SU-DHL-6 (cell line): ENCODE measurements at regions not wholly inside any gene's neighbourhood (a gene's known extent, or its start where the extent isn't known, plus 50 kb on each side); places are given as distances from the start of the nearest gene placed in this dataset.

Source experiments
- H2AFZ ChIP-seq: fragments of 200-600 bp; sonication (generic); 2 replicates; pipeline ENCODE4 v1.6.1; 2014; ENCODE audit warnings: low read depth, mild to moderate bottlenecking, moderate library complexity, mixed read lengths, antibody characterized with exemption, low read length; ENCODE audit not compliant: severe bottlenecking
- H3F3A ChIP-seq: fragments of 200-600 bp; shearing (Covaris generic); 2 replicates; pipeline ENCODE4 v1.6.0; 2016; ENCODE audit warnings: antibody characterized with exemption, mild to moderate bottlenecking; ENCODE audit not compliant: insufficient read depth
- H3K27ac ChIP-seq: fragments of 200-600 bp; sonication (generic); 2 replicates; pipeline ENCODE4 v1.5.1; 2016; ENCODE audit warnings: low read depth, mild to moderate bottlenecking, low read length, moderate library complexity, mixed read lengths
- H3K27me3 ChIP-seq: fragments of 200-600 bp; sonication (generic), shearing (Covaris generic); 2 replicates; pipeline ENCODE4 v1.6.0; 2014; ENCODE audit warnings: mild to moderate bottlenecking, low read length
- H3K36me3 ChIP-seq: fragments of 200-600 bp; sonication (generic); 2 replicates; pipeline ENCODE4 v1.6.1; 2014; ENCODE audit warnings: mild to moderate bottlenecking, low read length, mixed read lengths
- H3K4me2 ChIP-seq: fragments of 300-600, 200-600 bp; shearing (Covaris generic), sonication (generic); 2 replicates; pipeline ENCODE4 v1.6.0; 2014; ENCODE audit warnings: low read length, low read depth, mild to moderate bottlenecking; ENCODE audit not compliant: poor library complexity, severe bottlenecking
- H3K4me3 ChIP-seq: fragments of 200-600 bp; sonication (generic); 2 replicates; pipeline ENCODE4 v1.5.1; 2014; ENCODE audit warnings: antibody characterized with exemption, low read length, mild to moderate bottlenecking, mixed read lengths; ENCODE audit not compliant: insufficient read depth, poor library complexity, severe bottlenecking
- H3K79me2 ChIP-seq: fragments of 200-600 bp; sonication (generic); 2 replicates; pipeline ENCODE4 v1.6.1; 2014; ENCODE audit warnings: mild to moderate bottlenecking, low read length, moderate library complexity; ENCODE audit not compliant: insufficient read depth
- H3K9ac ChIP-seq: fragments of 200-600 bp; sonication (generic); 2 replicates; pipeline ENCODE4 v1.7.0; 2014; ENCODE audit warnings: mild to moderate bottlenecking, low read length
- H3K9me2 ChIP-seq: fragments of 200-600 bp; sonication (generic); replicated peaks from 2 replicates; pipeline ENCODE4 v1.6.1; 2014; ENCODE audit warnings: low read length; ENCODE audit not compliant: insufficient read depth
- H3K9me3 ChIP-seq: fragments of 200-600 bp; sonication (generic); 2 replicates; pipeline ENCODE4 v1.6.1; 2014; ENCODE audit warnings: low read length, mixed read lengths; ENCODE audit not compliant: insufficient read depth
- H4K20me1 ChIP-seq: fragments of 200-600 bp; sonication (generic); 2 replicates; pipeline ENCODE4 v1.6.1; 2014; ENCODE audit warnings: low read depth, mild to moderate bottlenecking, antibody characterized with exemption, low read length, moderate library complexity, mixed read lengths
- CTCF ChIP-seq: fragments of 200-600 bp; sonication (generic); IDR thresholded peaks from one replicate; pipeline ENCODE4 v1.5.1; 2017; ENCODE audit warnings: antibody characterized with exemption, mild to moderate bottlenecking, low read length, moderate library complexity; ENCODE audit not compliant: insufficient read depth, poor library complexity, severe bottlenecking
- EZH2phosphoT487 ChIP-seq: fragments of 200-600 bp; sonication (generic), shearing (Covaris generic); conservative IDR thresholded peaks from 2 replicates; pipeline ENCODE4 v1.6.1; 2018; ENCODE audit warnings: mild to moderate bottlenecking, antibody characterized with exemption, low read length, moderate library complexity, mixed read lengths

GRCh38 chr10:78692071-78692470, 376.7 kb upstream of the ZMIZ1 start:
- Histone ChIP-seq H3K36me3 (no peaks in the 10 kb centered on the region), H3K27me3 (no peaks in the 10 kb centered on the region), H3K9me2 (no peaks in the 10 kb centered on the region), H3K4me3 (no peak overlapping the region), H3K9ac (no peak overlapping the region), H3K4me2 (no peak overlapping the region), H3K79me2 (no peaks in the 10 kb centered on the region), H3K27ac (no peak overlapping the region), H3K9me3 (no peaks in the 10 kb centered on the region), H4K20me1 (no peaks in the 10 kb centered on the region), H3F3A (no peaks in the 10 kb centered on the region), H2AFZ (no peak overlapping the region)
- no peak for TF ChIP-seq EZH2phosphoT487
- TF ChIP-seq CTCF: no peak

- Histone ChIP-seq H2AFZ (no peak overlapping the region), H3K9me2 (no peaks in the 10 kb centered on the region), H3K79me2 (no peaks in the 10 kb centered on the region), H3K9me3 (no peaks in the 10 kb centered on the region), H3K36me3 (no peaks in the 10 kb centered on the region), H3F3A (no peaks in the 10 kb centered on the region), H3K4me3 (no peak overlapping the region), H3K27ac (no peak overlapping the region), H4K20me1 (no peaks in the 10 kb centered on the region), H3K4me2 (no peak overlapping the region), H3K9ac (no peak overlapping the region), H3K27me3 (no peaks in the 10 kb centered on the region)
- TF ChIP-seq CTCF (no peak), EZH2phosphoT487 (no peak)
These were observed 372.9 kb upstream of the ZMIZ1 start for GRCh38 chr10:78695846-78696245.

GRCh38 chr10:78696791-78697395, 371.9 kb upstream of the ZMIZ1 start:
- Histone ChIP-seq H3K9me3 (no peaks in the 10 kb centered on the region), H3K4me3 (no peak overlapping the region)
- TF ChIP-seq CTCF: no peak

GRCh38 chr10:78699971-78700370, 368.8 kb upstream of the ZMIZ1 start:
- no peak overlapping the region for H3K4me3 ChIP-seq
- no peak overlapping the region for H2AFZ ChIP-seq
- H3K9ac ChIP-seq: no peak overlapping the region
- H3K9me2 ChIP-seq: no peaks in the 10 kb centered on the region
- H3K9me3 ChIP-seq: no peaks in the 10 kb centered on the region
- H3K27me3 ChIP-seq: no peaks in the 10 kb centered on the region
- H3K36me3 ChIP-seq: no peaks in the 10 kb centered on the region
- TF ChIP-seq EZH2phosphoT487: no peak
- H3K79me2 ChIP-seq: no peaks in the 10 kb centered on the region
- no peak overlapping the region for H3K4me2 ChIP-seq
- H3F3A ChIP-seq: no peaks in the 10 kb centered on the region
- H3K27ac ChIP-seq: no peak overlapping the region
- no peaks in the 10 kb centered on the region for H4K20me1 ChIP-seq

More at GRCh38 chr10:78696791-78697395, 371.9 kb upstream of the ZMIZ1 start:
- Histone ChIP-seq H4K20me1 (no peaks in the 10 kb centered on the region), H3K9ac (no peak overlapping the region), H3K4me2 (no peak overlapping the region), H3K79me2 (no peaks in the 10 kb centered on the region), H3K27me3 (no peaks in the 10 kb centered on the region), H3K9me2 (no peaks in the 10 kb centered on the region), H3K27ac (no peak overlapping the region), H3K36me3 (no peaks in the 10 kb centered on the region), H3F3A (no peaks in the 10 kb centered on the region), H2AFZ (no peak overlapping the region)
